AG09309 (cell line): ENCODE measurements at regions not wholly inside any gene's neighbourhood (a gene's known extent, or its start where the extent isn't known, plus 50 kb on each side); places are given as distances from the start of the nearest gene placed in this dataset.
"Not testable (repeated sequence)": the region's sequence is repeated elsewhere in the genome, so short reads cannot be mapped to it uniquely, and the experiment has no call there.

Experiments
- DNase-seq: peaks from one replicate; pipeline ENCODE4 v3.0.0-alpha.2; 2010; ENCODE audit warnings: low read depth
- H3K4me3 ChIP-seq: 2 replicates; pipeline ENCODE4 v1.5.1; 2011; ENCODE audit warnings: mild to moderate bottlenecking, low read depth, low read length, moderate library complexity; ENCODE audit not compliant: control insufficient read depth
- CTCF ChIP-seq: IDR thresholded peaks from 2 replicates; pipeline ENCODE4 v1.5.1; 2011; ENCODE audit warnings: mild to moderate bottlenecking, low read depth, low read length, inconsistent platforms; ENCODE audit not compliant: insufficient read depth, control insufficient read depth; ENCODE audit errors: missing control alignments

- DNase-seq: no peak
- H3K4me3 ChIP-seq: no peak overlapping the region
- TF ChIP-seq CTCF: no peak
Measured at GRCh38 chr9:19637084-19637483, 151.8 kb downstream of the SLC24A2 start.

GRCh38 chr9:19634881-19635280 lies 154.0 kb downstream of the SLC24A2 start:
- H3K4me3 ChIP-seq: no peak overlapping the region
- DNase-seq: no peak
- TF ChIP-seq CTCF: no peak

- H3K4me3 ChIP-seq: no peak overlapping the region
- TF ChIP-seq CTCF: no peak
- DNase-seq: no peak
Measured at GRCh38 chr9:19631181-19631580, 157.7 kb downstream of the SLC24A2 start.

GRCh38 chr9:19630760-19631159 lies 158.1 kb downstream of the SLC24A2 start:
- no peak overlapping the region for H3K4me3 ChIP-seq
- TF ChIP-seq CTCF: no peak
- no peak for DNase-seq

- no peak for TF ChIP-seq CTCF
- no peak overlapping the region for H3K4me3 ChIP-seq
- DNase-seq: no peak
Measured at GRCh38 chr9:19629488-19629887, 159.3 kb downstream of the SLC24A2 start.

- DNase-seq, H3K4me3 ChIP-seq: not testable (repeated sequence)
Measured at GRCh38 chr9:19625426-19625825, 163.4 kb downstream of the SLC24A2 start.

GRCh38 chr9:19624519-19624918 lies 164.3 kb downstream of the SLC24A2 start:
- no peak for TF ChIP-seq CTCF

GRCh38 chr9:19623941-19624340 lies 164.9 kb downstream of the SLC24A2 start:
- no peak for TF ChIP-seq CTCF
- DNase-seq: no peak
- no peak overlapping the region for H3K4me3 ChIP-seq

More at GRCh38 chr9:19624519-19624918, 164.3 kb downstream of the SLC24A2 start:
- H3K4me3 ChIP-seq: no peak overlapping the region
- no peak for DNase-seq
